CD8-positive, alpha-beta memory T cell (primary cell): ENCODE measurements at regions not wholly inside any gene's neighbourhood (a gene's known extent, or its start where the extent isn't known, plus 50 kb on each side); places are given as distances from the start of the nearest gene placed in this dataset.

Experiments used
- CTCF ChIA-PET: fragments of 350-600 bp; sonication (Branson Sonifier 250); formaldehyde crosslinking; loops from one replicate; lab custom pipeline; 2021; ENCODE audit warnings: antibody characterized with exemption; lab: Charles Lee
- POLR2A ChIA-PET: fragments of 350-600 bp; sonication (Branson Sonifier 250); formaldehyde crosslinking; loops from one replicate; lab custom pipeline; 2021; ENCODE audit warnings: antibody characterized with exemption; lab: Charles Lee
- DNase-seq, 5 donors: peaks; one replicate each; pipeline versions ENCODE4 v3.0.0 to v3.0.0-alpha.2; 2020 to 2022; ENCODE audit warnings: mixed read lengths in 1 of 5
- H3K27ac ChIP-seq: one replicate; pipeline ENCODE4 v1.7.0; 2013; ENCODE audit warnings: low read depth, mild to moderate bottlenecking, low read length, moderate library complexity
- H3K27me3 ChIP-seq: 2 replicates; pipeline ENCODE4 v1.7.0; 2013; ENCODE audit warnings: low read length, mild to moderate bottlenecking; ENCODE audit not compliant: insufficient read depth, poor library complexity, severe bottlenecking
- H3K36me3 ChIP-seq: 2 replicates; pipeline ENCODE4 v1.7.0; 2013; ENCODE audit warnings: mild to moderate bottlenecking, low read length, moderate library complexity; ENCODE audit not compliant: insufficient read depth
- H3K4me1 ChIP-seq: 2 replicates; pipeline ENCODE4 v1.7.0; 2013; ENCODE audit warnings: mild to moderate bottlenecking, low read length, moderate library complexity; ENCODE audit not compliant: insufficient read depth
- H3K4me3 ChIP-seq: 2 replicates; pipeline ENCODE4 v1.7.0; 2013; ENCODE audit warnings: mild to moderate bottlenecking, low read length
- H3K9me3 ChIP-seq: 2 replicates; pipeline ENCODE4 v1.7.0; 2013; ENCODE audit warnings: mild to moderate bottlenecking, low read length
- H3K27ac Mint-ChIP-seq, 8 donors: one replicate each; pipeline ENCODE4 v1.8.0; 2020 to 2021; ENCODE audit warnings: mixed read lengths in 8 of 8, mild to moderate bottlenecking in 6 of 8, inconsistent platforms in 3 of 8, moderate library complexity in 3 of 8
- H3K27me3 Mint-ChIP-seq, 2 donors: one replicate each; pipeline ENCODE4 v1.8.0; 2020 to 2021; ENCODE audit warnings: mixed read lengths in 2 of 2, mild to moderate bottlenecking in 1 of 2, moderate library complexity in 1 of 2
- H3K36me3 Mint-ChIP-seq, 3 donors: one replicate each; pipeline ENCODE4 v1.8.0; 2020 to 2021; ENCODE audit warnings: mixed read lengths in 3 of 3, inconsistent platforms in 1 of 3, mild to moderate bottlenecking in 1 of 3
- H3K4me1 Mint-ChIP-seq, 3 donors: one replicate each; pipeline ENCODE4 v1.8.0; 2020 to 2021; ENCODE audit warnings: mixed read lengths in 3 of 3, inconsistent platforms in 1 of 3, mild to moderate bottlenecking in 1 of 3
- H3K4me3 Mint-ChIP-seq, 7 donors: one replicate each; pipeline ENCODE4 v1.8.0; 2020 to 2021; ENCODE audit warnings: mixed read lengths in 7 of 7, mild to moderate bottlenecking in 6 of 7, moderate library complexity in 4 of 7, inconsistent platforms in 2 of 7
- H3K9me3 Mint-ChIP-seq, 5 donors: one replicate each; pipeline ENCODE4 v1.8.0; 2020 to 2022; ENCODE audit warnings: mixed read lengths in 5 of 5, mild to moderate bottlenecking in 3 of 5, moderate library complexity in 2 of 5, inconsistent platforms in 1 of 5

DNA sequence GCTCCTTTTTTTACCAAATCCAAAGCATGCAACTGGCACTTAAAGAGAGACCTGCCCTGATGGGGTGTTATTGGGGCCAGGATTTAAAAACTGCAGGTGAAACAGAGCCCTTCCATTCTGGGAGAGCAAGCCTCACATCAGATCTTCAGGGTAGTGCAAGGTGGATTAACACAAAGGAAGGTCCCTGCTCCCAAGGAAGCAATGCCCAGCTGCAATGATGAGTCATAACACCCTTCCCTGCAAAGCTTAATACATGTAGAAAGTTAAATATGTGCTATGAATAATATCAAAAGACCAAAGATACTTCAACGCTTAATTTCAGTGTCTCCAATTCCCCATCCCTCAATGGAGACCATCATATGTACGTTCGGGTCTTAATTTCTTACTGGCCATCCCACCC lies 508.0 kb downstream of the OMA1 start:
- Mint-ChIP-seq H3K9me3 (no peaks in the 10 kb centered on the region), H3K4me1 (no peaks in the 10 kb centered on the region), H3K27me3 (peaks cover 5 to 10% of the 10 kb centered on the region in 2 donors), H3K36me3 (no peaks in the 10 kb centered on the region), H3K4me3 (no peak overlapping the region), H3K27ac (no peak overlapping the region)
- no peak overlapping the region for H3K4me3 ChIP-seq
- ChIA-PET CTCF (no interaction called here), POLR2A (no interaction called here)
- no peaks in the 10 kb centered on the region for H3K36me3 ChIP-seq
- H3K27me3 ChIP-seq, result no peaks in the 10 kb centered on the region
- no peak for DNase-seq
- H3K27ac ChIP-seq, result no peak overlapping the region
- no peaks in the 10 kb centered on the region for H3K9me3 ChIP-seq
- no peaks in the 10 kb centered on the region for H3K4me1 ChIP-seq

DNA sequence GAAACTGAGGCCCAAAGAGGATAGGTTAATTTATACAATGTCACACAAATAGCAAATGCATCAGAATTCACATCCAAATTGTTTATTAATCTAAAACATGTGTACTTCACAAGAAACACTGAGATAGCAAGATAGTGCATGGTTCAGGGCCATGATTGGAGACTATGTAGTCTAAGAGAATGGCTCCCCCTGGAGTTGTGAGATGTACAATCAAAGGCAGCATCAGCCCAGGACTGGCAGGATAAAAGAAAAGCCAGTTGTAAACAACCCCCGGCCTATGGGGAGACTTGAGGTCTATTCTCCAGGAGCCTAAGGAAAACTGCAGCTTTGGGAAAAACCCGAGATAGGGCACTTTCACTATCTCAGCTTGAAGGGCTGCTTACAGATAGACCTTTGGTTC lies 511.0 kb downstream of the OMA1 start:
- Histone ChIP-seq H3K27ac (no peak overlapping the region), H3K9me3 (no peaks in the 10 kb centered on the region), H3K27me3 (no peaks in the 10 kb centered on the region), H3K36me3 (no peaks in the 10 kb centered on the region), H3K4me1 (no peaks in the 10 kb centered on the region), H3K4me3 (no peak overlapping the region)
- POLR2A ChIA-PET, result no interaction called here
- Mint-ChIP-seq H3K27ac (no peak overlapping the region), H3K27me3 (peaks cover 7 to 12% of the 10 kb centered on the region in 2 donors), H3K4me1 (no peaks in the 10 kb centered on the region), H3K9me3 (no peaks in the 10 kb centered on the region), H3K4me3 (no peak overlapping the region), H3K36me3 (no peaks in the 10 kb centered on the region)
- DNase-seq, result no peak
- CTCF ChIA-PET, result no interaction called here

GRCh38 chr1:58033311-58033710 lies 513.2 kb downstream of the OMA1 start:
- CTCF ChIA-PET, result no interaction called here
- no peaks in the 10 kb centered on the region for H3K9me3 Mint-ChIP-seq

GRCh38 chr1:58032611-58033073 lies 513.9 kb downstream of the OMA1 start:
- no peak overlapping the region for H3K4me3 ChIP-seq
- H3K9me3 ChIP-seq, result no peaks in the 10 kb centered on the region
- Mint-ChIP-seq H3K36me3 (no peaks in the 10 kb centered on the region), H3K4me1 (no peaks in the 10 kb centered on the region), H3K27ac (no peak overlapping the region), H3K4me3 (no peak overlapping the region), H3K9me3 (no peaks in the 10 kb centered on the region), H3K27me3 (peaks cover 1 to 11% of the 10 kb centered on the region in 2 donors)
- ChIA-PET CTCF (no interaction called here), POLR2A (no interaction called here)
- no peak overlapping the region for H3K27ac ChIP-seq
- H3K27me3 ChIP-seq, result no peaks in the 10 kb centered on the region
- H3K36me3 ChIP-seq, result no peaks in the 10 kb centered on the region
- no peak for DNase-seq
- no peaks in the 10 kb centered on the region for H3K4me1 ChIP-seq

More at GRCh38 chr1:58033311-58033710, 513.2 kb downstream of the OMA1 start:
- no peaks in the 10 kb centered on the region for H3K4me1 Mint-ChIP-seq
- H3K27ac ChIP-seq, result no peak overlapping the region
- no peaks in the 10 kb centered on the region for H3K9me3 ChIP-seq
- no peaks in the 10 kb centered on the region for H3K27me3 ChIP-seq
- H3K4me3 ChIP-seq, result no peak overlapping the region
- H3K36me3 Mint-ChIP-seq, result no peaks in the 10 kb centered on the region
- no peak overlapping the region for H3K27ac Mint-ChIP-seq
- no peaks in the 10 kb centered on the region for H3K4me1 ChIP-seq
- H3K27me3 Mint-ChIP-seq, result peaks cover 1 to 11% of the 10 kb centered on the region in 2 donors
- no peak overlapping the region for H3K4me3 Mint-ChIP-seq
- POLR2A ChIA-PET, result no interaction called here
- no peak for DNase-seq
- H3K36me3 ChIP-seq, result no peaks in the 10 kb centered on the region

GRCh38 chr1:58031416-58031815 lies 515.1 kb downstream of the OMA1 start:
- H3K36me3 ChIP-seq, result no peaks in the 10 kb centered on the region
- ChIA-PET CTCF (no interaction called here), POLR2A (no interaction called here)
- H3K27ac ChIP-seq, result no peak overlapping the region
- no peaks in the 10 kb centered on the region for H3K9me3 ChIP-seq
- no peaks in the 10 kb centered on the region for H3K27me3 ChIP-seq
- peaks cover 1 to 11% of the 10 kb centered on the region in 2 donors for H3K27me3 Mint-ChIP-seq
- no peaks in the 10 kb centered on the region for H3K9me3 Mint-ChIP-seq
- no peak overlapping the region for H3K4me3 ChIP-seq
- H3K4me1 Mint-ChIP-seq, result no peaks in the 10 kb centered on the region
- H3K27ac Mint-ChIP-seq, result no peak overlapping the region
- H3K4me3 Mint-ChIP-seq, result no peak overlapping the region
- no peaks in the 10 kb centered on the region for H3K4me1 ChIP-seq
- H3K36me3 Mint-ChIP-seq, result no peaks in the 10 kb centered on the region
- no peak for DNase-seq

DNA sequence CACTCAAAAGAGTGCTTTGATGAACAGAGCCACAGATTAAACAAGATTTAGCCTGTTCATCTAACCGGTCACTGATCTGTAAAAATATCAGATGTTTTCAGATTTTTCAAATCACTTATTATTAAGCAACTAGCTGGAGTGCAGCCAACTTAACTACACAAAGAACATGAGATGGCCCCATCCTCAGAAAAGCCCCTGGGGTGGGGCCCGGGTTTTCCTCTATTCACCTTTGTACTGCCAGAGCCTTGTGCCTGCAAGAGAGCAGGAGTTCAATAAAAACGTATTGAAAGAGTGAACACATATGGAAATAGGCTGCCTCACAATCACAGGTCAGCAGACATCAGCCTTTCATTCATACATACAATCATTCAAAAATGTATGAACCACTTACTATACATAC lies 516.1 kb downstream of the OMA1 start:
- Mint-ChIP-seq H3K4me3 (no peak overlapping the region), H3K27ac (no peak overlapping the region), H3K36me3 (no peaks in the 10 kb centered on the region), H3K9me3 (no peaks in the 10 kb centered on the region), H3K27me3 (peaks cover 1 to 11% of the 10 kb centered on the region in 2 donors), H3K4me1 (no peaks in the 10 kb centered on the region)
- ChIA-PET CTCF (no interaction called here), POLR2A (no interaction called here)
- H3K4me1 ChIP-seq, result no peaks in the 10 kb centered on the region
- no peaks in the 10 kb centered on the region for H3K9me3 ChIP-seq
- no peaks in the 10 kb centered on the region for H3K27me3 ChIP-seq
- DNase-seq, result no peak
- H3K4me3 ChIP-seq, result no peak overlapping the region
- H3K27ac ChIP-seq, result no peak overlapping the region
- H3K36me3 ChIP-seq, result no peaks in the 10 kb centered on the region

GRCh38 chr1:58017641-58018040 lies 528.9 kb downstream of the OMA1 start:
- Histone ChIP-seq H3K4me3 (no peak overlapping the region), H3K9me3 (no peaks in the 10 kb centered on the region), H3K36me3 (no peaks in the 10 kb centered on the region), H3K27ac (no peak overlapping the region), H3K4me1 (no peaks in the 10 kb centered on the region), H3K27me3 (no peaks in the 10 kb centered on the region)
- POLR2A ChIA-PET, result no interaction called here
- Mint-ChIP-seq H3K4me1 (no peaks in the 10 kb centered on the region), H3K27ac (no peak overlapping the region), H3K4me3 (no peak overlapping the region), H3K27me3 (peaks cover 0 to 9% of the 10 kb centered on the region in 2 donors), H3K9me3 (no peaks in the 10 kb centered on the region), H3K36me3 (no peaks in the 10 kb centered on the region)
- DNase-seq, result no peak
- CTCF ChIA-PET, result no interaction called here

- no peaks in the 10 kb centered on the region for H3K4me1 Mint-ChIP-seq
Observed at GRCh38 chr1:58013237-58013636, 533.3 kb downstream of the OMA1 start.

DNA sequence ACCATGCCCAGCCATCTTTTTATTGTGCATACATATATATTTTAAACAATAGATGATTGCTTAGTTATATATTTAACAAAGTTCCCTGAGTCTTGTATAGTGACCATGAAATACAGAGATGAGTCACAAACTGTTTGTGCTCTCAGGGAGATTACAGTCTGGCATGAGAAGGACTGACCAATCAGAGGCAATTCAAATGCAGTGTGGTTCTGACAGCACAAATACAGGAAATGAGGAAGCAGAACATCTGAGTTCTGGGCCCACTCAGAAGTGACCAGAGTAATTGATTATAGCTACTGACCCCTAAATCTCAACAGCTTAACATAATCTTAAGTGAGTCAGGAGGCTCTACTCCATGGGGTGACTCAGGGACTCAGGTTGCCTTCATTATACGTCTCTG lies 534.5 kb downstream of the OMA1 start:
- Mint-ChIP-seq H3K27ac (no peak overlapping the region), H3K4me3 (no peak overlapping the region), H3K9me3 (no peaks in the 10 kb centered on the region), H3K4me1 (no peaks in the 10 kb centered on the region), H3K27me3 (no peaks in the 10 kb centered on the region), H3K36me3 (no peaks in the 10 kb centered on the region)
- Histone ChIP-seq H3K36me3 (no peaks in the 10 kb centered on the region), H3K4me1 (no peaks in the 10 kb centered on the region), H3K9me3 (no peaks in the 10 kb centered on the region), H3K27me3 (no peaks in the 10 kb centered on the region), H3K27ac (no peak overlapping the region), H3K4me3 (no peak overlapping the region)
- no peak for DNase-seq
- ChIA-PET POLR2A (no interaction called here), CTCF (no interaction called here)

More at GRCh38 chr1:58013237-58013636, 533.3 kb downstream of the OMA1 start:
- DNase-seq, result no peak
- Histone ChIP-seq H3K9me3 (no peaks in the 10 kb centered on the region), H3K27ac (no peak overlapping the region), H3K4me1 (no peaks in the 10 kb centered on the region), H3K27me3 (no peaks in the 10 kb centered on the region), H3K4me3 (no peak overlapping the region), H3K36me3 (no peaks in the 10 kb centered on the region)
- Mint-ChIP-seq H3K9me3 (no peaks in the 10 kb centered on the region), H3K36me3 (no peaks in the 10 kb centered on the region), H3K4me3 (no peak overlapping the region), H3K27ac (no peak overlapping the region), H3K27me3 (peaks cover 0 to 4% of the 10 kb centered on the region in 2 donors)
- CTCF ChIA-PET, result no interaction called here
- POLR2A ChIA-PET, result no interaction called here
